Right lung (tissue), 2 donors: ENCODE measurements at regions not wholly inside any gene's neighbourhood (a gene's known extent, or its start where the extent isn't known, plus 50 kb on each side); places are given as distances from the start of the nearest gene placed in this dataset.

Experiments used
- DNase-seq, 2 donors: peaks; one replicate each; pipeline ENCODE4 v3.0.0-alpha.2; 2013

DNA sequence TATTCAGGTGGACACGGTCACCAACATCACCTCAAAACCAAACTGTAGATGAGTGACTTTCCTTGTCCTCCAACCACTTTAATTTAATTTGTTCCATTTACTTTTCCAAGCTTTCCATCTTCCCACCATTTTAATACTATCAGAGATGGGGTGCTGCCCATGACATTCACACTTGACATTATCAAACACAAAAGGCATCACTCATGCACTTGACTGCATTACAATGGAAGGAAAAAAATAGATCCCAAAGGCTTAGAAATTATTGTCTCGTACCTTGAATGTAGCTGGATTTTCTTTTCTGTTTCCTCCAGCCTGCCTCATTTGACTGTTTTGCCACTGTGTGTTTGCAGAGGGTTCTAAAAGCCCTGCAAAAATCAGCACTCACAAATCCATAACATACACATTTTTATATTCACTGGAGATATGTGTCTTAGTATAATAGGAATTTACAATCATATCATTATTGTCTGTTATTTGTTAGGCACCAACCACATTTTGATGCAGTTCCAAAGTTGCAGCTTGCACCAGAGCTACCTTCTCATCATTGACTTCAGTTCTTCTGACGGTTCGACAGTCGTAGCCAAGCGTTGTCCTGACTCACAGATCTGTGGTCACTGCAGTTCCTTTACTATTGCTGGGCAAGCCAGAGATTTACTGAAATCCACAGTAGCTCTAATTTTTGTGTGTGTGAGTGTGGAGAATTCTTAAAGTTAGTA lies 712.3 kb upstream of the WWC1 start:
- DNase-seq: no peak

DNA sequence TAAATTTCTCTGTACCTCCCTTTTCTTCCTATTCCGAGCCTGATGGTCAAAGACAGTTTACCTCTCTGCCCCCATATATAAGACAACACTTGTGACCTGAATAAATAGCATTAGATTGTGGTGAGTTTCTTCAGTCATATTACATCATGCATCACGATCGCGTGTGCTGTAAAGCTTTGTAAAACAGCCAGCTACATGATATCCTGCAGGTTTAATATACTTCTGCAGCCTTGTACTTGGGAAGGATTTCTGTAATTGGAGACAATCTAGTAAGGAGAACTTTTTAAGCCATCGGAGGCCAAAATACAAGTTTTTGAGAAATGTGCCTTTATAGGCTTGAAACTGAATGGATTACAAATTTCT lies 711.8 kb upstream of the WWC1 start:
- no peak for DNase-seq

DNA sequence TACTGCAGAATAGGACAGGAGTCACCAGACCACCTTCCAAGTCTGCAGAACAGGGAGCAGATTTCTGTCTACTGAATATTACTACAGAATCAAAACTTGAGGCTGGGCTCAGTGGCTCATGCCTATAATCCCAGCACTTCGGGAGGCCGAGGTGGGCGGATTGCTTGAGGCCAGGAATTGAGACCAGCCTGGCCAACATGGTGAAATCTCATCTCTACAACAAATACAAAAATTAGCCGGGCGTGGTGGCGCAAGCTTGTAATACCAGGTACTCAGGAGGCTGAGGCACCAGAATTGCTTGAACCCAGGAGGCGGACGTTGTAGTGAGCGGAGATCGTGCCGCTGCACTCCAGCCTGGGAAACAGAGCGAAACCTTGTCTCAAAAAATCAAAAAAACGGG lies 710.8 kb upstream of the WWC1 start:
- DNase-seq: no peak

DNA sequence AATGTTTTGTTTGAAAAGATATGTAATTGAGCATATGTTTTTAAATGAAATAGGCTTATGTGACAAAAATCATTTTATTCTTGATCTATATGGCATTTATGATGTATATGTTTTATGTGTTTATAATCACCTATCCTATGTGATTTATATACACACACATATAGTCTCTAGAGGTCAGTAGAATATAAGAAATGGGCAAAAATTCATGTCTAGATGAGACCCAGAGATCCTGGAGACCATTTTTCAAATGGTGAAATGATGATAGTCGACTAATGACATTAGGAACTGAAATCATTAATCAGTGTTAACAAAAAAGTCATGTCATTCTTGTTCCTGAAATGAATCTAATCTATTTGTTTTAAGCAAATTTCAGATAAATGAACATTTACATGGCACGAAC lies 709.2 kb upstream of the WWC1 start:
- DNase-seq: no peak

DNA sequence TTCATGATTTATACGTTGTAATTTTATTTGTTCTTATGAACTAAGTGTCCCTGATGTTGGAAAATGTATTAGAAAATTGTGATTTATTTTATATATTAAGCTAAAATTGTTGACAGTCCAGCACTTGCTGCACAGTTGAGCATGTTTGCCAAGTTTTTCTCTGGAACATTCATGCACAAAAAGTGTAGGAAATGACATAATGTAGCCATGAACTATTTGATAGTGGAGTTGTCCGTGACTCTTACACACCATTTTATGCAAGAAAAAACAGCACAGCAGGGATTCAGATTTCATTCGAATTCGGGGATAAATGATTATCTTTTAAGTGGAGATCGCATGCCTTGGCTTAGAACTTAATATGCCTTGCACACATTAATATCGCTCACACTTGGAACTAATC lies 708.6 kb upstream of the WWC1 start:
- no peak for DNase-seq

DNA sequence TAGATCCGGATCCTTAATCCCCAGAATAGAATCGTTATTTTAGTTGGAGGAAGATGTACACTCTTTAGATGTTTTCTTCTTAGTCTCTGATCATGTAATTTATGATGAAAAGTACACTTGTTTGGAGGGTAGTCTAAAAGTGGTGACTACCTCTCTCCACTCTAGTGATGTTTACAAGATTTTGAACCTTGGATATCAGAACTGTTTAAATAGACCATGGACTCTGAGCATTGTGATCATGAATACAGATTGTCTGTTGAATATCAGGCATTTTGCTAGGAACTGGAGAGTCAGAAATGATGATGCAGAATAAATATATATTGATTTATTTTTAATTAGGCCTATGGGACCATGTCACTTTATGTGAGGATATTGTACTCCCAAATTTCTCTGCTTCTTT lies 706.3 kb upstream of the WWC1 start:
- DNase-seq: no peak

DNA sequence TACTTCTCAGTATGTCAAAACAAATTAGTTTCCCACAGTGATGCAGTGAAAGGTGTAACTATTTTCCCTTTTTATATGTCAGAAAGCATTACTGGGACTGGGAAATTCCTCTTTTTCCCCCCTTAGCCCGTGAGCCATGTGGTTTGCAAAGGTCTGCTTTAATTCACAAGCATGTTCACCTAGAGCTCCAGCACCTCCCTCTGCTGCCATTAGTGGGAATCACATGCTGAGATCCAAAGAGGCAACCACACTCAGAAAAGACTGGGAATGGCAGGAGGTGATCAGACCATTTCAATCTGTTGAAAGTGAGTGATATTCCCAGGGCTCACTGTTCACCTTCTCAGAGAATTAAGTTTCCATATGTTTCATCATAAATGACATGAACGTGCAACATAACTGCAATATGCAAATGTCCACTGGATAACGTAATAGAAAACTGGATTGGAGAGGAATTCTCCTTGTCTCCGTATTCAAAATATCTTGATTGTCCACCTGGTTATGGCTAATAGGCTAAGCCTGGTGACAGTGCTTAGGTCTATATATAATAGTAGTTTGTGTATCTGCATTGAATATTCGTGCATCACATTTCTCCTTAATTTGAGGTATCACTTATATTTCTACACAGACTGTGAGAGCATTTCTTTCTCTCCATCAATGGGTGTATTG lies 703.5 kb upstream of the WWC1 start:
- no peak for DNase-seq

DNA sequence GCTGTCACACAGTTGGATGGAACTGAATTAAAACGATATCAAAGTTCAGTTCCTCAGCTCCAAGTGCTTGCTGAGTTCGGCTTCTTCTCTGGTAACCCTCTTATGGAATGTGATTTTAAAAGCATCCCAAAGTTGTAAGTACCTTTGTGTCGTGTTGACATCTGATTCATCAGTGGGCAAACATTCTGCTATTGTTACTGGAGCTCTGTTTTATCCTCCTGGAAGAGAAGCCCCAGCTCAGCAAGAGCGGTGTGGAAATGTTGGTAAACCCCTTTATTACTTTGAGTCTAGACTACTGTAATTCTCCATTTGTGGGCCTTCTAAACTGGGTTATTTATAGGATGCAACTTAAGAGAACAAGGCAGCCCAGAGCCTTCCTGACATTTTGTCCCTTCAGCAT lies 699.3 kb upstream of the WWC1 start:
- no peak for DNase-seq

DNA sequence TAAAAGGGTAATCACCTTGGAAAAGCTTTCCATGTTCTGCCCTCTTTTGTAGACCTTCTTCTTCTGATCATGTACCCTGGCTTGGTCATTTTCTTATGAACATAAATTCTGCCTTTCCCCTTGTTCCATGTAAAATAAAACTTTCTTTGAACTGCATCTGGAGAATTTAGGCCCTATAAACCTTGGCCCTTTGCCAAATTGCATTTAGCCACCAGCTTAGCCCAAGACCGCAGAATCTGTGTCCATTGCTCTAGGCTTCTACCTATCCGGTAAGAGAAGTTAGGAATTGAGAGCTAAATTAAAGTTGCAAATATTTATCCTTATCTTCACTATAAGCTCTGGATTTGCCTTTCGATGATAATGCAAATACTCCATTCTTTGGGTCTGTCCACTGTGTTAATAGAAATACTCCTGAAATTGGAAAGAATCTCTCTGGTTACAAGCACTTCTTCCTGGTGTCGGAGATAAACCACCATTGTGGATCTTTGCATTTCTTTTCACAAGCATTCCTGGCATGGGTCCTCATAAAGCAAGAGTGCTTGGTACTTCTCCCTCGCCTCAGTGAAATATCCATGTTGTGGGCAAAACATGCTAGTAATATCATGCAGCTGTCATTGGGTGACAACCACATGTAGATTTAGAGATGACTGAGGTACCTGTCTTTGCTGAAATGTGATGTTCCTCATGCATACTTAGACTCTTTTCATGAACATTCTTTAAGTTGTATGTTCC lies 698.0 kb upstream of the WWC1 start:
- DNase-seq: no peak

DNA sequence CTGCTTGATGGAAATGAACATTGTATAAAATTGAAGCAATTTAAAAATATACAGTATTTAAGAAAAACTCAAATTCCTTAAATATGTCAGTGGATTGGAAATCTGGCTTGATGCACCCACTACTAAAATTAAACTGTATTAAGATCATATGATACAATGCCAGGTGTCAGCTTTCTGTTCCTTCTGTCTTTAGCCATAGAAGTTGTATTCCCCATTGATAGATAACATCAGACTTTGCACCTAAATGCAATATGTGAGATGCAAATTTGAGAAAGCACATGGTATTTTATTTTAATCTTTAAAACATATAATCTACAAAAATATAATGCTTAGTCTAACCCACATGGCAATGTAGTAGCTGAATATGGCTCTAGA lies 697.4 kb upstream of the WWC1 start:
- no peak for DNase-seq

DNA sequence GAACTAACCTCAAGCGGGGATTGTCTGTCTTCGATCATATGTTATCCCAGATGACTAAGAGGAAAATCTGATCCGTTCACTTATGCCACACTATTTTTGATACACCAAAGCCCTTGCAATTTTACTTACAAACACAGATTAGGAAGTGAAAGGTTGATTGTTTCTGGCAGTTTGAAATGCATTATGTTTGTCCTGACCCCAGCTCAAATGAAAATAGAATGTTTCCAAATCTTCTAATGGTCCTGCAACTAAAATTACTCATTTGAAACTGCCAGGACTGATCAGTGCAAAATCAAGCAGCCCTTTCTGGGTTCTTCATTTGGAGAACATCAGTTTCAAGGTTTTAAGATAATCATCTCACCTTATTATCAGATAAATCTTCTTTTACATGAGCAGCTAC lies 696.7 kb upstream of the WWC1 start:
- DNase-seq: no peak

DNA sequence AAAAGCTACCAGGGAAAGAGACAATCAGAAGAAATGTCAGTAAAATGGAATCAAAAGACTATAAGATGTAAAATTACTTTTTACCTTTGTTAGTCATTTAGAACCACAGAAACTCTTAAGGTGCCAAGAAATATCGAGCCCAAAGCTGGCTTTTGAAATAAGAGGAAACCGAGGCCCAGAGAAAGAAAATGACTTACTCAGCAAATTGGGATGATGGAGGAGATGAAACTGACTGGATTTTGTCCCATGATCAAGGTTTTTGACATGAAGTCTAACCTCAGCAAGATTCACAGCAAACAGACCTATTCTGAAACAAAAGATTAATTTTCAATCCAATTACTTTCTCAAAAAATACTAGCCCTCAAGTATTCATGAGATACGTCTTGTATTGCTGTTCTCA lies 696.2 kb upstream of the WWC1 start:
- no peak for DNase-seq

DNA sequence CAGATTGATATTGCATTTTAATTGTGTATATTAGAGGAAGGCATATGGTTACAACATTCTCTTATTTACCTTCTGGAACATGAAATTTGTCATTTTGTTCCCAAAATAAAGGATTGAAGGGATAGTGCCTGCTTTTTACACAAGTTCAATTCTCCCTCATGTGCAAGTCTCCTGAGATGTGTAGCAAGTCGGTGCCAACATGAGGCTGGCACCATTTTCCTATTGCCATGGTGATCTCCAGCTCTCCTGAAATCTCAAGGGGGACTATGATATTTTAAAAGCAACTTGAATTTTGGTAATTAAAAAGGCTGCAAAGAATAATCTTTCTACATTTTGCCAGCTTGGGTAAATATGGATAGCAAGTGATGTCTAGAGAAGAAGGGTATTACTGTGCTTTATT lies 693.3 kb upstream of the WWC1 start:
- DNase-seq: no peak

DNA sequence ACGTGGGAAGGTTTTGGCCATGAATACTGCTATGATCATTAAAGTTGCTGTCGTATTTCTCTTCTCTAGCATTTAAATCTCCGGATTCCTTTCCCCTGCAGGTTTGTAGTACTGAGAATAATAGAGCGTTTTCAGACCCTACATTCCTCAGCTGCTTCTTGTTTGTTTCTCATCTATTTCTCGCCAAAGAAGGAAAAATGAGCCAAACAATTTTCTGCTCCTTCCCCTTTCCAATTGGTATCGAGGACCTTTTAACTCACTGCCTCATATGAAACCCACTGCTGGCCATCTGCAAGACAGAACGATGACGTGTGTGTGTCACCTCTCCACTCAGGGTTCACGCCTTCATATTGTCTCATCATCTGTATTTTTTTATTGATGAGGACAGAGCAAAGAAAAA lies 689.4 kb upstream of the WWC1 start:
- DNase-seq: no peak

DNA sequence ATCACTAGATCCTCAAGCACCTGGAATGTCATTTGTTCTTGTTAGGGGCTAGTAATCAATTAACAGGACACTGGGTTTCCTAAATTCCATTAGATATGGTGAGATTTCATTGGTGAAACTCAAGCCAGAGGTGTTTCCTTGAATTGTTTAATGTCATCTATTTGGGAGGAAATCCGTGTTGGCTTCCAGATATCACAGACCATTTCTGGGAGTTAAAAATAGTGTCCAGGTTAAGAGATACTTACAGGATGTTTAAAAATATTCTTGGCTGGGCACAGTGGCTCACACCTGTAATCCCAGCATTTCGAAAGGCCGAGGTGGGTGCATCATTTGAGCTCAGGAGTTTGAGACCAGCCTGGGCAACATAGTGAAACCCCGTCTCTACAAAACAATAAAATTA lies 688.3 kb upstream of the WWC1 start:
- no peak for DNase-seq

DNA sequence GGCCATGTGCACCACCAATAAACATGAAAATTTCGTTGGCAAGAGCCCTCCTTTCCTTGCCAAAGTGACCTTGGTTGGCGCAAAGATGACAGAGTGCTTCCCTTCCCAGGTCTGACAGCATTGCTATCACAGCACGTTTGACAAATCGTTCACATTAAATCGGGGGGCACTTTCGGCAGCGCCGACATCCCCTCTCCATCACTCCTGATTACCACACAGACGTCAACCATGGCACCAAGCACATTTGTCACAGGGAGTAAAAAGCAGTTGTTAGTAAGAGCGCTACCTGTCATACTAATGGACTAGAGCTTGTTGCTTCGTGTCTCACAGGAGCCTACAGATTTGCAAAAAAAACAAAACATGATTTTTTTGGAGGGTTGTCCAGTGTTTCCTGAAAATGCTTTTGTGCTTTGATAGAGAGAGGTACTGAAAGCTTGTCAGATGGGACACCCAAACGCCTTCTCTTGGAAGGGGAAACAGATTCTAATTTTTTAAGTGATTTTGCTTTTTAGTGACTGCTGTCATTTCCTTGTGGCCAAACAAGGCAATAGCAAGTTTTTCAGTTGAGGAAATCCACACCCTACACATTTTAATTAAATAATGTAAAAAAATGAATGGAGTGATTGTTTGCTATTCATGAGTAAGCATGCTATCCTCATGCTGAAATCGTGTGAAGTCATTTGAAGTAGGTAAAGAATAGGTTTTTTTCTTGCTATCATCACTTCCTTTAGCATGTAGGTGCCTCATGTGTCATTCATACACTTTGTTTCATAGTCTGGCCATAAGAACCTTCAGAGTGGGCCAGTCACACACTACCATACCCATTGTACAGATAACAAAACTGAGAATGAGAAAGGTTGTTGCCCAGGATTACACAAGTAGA lies 682.8 kb upstream of the WWC1 start:
- no peak for DNase-seq

DNA sequence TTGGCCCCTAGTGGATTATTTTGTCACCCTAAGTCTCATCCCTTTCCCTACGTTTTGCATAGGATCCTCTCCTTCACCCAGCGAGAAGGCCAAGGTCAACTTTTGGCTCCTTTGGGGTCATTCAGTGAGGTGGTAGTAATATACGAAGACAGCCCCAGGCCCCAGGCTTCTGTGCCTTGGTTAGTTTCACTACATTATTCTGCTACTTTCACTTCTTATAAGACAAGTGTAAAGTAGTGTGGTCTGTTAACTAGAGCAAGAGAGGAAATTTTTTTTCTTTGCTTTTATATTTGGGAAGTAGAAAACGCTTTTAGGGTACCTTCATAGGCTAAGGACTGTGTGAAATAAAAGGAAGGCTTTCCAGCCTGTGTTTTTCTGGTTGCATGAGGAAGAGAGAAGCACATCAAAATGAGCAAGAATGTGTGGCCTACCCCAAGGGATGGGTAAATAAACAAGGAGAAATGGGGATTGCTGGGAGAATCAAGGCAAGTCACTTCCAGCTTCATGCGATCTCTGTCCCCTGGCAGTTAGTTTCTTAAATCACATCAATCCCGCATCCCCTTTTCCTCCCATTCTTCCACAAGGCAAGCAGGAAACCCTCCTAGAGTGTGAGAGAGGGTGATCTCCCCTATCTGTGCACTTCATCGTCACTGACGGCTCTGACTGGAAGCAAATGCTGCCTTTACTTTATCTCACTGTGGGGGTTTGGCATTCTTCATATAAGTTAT lies 677.0 kb upstream of the WWC1 start:
- no peak for DNase-seq

DNA sequence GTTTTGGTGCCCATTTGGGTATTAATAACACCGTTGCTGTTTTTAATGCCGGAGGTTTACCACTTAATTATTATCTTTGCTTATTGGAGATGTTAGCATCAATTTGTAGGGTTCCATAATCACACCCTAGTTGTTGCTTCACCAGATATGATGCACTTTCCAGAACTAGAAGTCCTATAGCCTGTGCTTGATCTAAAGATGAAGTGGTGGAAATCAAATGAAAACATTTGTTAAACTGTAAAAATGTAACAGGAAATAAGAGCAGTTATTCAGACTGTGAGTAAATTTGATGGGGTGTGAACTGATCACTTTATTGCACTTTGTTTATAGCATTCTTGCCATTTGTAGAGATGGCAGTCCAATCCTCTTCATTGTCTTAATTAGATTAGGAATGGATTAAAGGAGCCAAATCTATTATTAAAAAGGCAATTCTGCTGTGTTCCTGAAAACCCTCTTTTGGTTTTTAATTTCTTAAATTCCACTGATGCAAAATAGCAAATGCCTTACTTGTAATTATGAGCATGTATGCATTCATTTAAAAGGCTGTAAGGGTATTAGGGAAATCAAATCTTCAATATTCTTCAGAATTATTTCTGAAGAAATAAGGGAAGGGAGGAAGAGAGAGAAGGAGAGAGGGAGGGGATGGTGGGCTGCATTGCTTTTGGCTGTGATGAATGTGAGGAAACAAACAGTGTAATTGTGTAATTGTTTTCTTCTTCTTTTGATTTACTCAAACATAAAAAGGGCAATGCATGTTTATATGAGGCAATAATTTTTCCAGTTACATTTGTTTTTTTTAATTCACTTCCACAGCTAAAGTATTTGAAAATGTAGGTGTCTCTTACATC lies 675.2 kb upstream of the WWC1 start:
- DNase-seq: no peak

DNA sequence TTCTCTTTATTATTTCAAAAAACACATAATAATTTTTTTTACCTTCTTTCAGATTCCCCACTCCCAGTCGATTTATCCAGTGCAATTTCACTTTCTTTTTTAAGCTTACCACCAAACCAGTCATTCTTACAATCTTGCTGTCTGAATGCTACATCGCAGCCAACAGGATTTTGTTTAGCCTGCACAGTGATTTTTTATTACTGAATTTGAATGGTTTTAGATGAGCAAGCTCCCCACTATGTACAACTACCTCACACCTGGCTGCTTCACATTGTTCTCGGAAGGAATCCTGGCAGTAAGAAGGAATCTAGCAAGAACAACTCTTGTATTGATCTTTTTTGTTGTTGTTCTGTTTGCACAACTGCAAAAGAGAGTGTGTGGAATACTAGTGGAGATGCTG lies 668.1 kb upstream of the WWC1 start:
- DNase-seq: no peak

DNA sequence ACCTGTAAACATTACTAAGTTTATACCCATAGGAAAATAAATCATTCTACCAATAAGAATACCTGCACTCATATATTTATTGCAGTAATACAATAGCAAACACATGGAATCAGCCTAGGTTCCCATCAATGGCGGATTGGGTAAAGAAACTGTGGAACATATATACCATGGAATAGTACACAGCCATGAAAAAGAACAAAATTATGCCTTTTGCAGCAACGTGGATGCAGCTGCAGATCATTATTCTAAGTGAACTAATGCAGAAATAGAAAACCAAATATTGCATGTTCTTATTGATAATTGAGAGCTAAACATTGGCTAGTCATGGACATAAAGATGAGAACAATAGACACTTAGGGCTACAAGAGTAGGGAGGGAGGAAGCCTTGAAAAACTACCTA lies 667.4 kb upstream of the WWC1 start:
- no peak for DNase-seq
